HG03159 (cell line): ENCODE measurements at regions not wholly inside any gene's neighbourhood (a gene's known extent, or its start where the extent isn't known, plus 50 kb on each side); places are given as distances from the start of the nearest gene placed in this dataset.
"Not testable (repeated sequence)": the region's sequence is repeated elsewhere in the genome, so short reads cannot be mapped to it uniquely, and the experiment has no call there.

Experiments
- ATAC-seq: cut with Tn5 transposase; IDR thresholded peaks from one replicate; pipeline ENCODE4 v1.9.1; 2021; ENCODE audit warnings: mild to moderate bottlenecking, moderate library complexity; ENCODE audit not compliant: unreplicated experiment

- no peak for ATAC-seq
Observed at GRCh38 chr5:7192016-7192415, 203.9 kb upstream of the ADCY2 start.

DNA sequence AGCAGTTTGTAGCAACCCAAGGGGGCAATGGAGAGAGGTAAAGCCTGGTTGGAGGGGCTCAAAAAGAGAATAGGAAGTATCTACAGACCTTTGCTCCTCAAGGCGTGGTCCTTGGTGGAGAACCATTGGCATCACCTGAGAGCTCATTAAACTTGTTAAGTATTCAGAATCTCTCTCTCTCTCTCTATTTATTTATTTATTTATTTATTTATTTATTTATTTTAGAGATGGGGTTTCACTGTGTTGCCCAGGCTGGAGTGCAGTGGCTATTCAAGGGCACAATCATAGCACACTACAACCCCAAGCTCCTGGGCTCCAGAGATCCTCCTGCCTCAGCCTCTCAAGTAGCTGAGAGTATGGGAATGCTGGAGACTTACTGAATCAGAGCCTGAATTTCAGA lies 193.1 kb upstream of the ADCY2 start:
- ATAC-seq: no peak

- ATAC-seq: no peak
Observed at GRCh38 chr5:7207979-7208378, 188.0 kb upstream of the ADCY2 start.

DNA sequence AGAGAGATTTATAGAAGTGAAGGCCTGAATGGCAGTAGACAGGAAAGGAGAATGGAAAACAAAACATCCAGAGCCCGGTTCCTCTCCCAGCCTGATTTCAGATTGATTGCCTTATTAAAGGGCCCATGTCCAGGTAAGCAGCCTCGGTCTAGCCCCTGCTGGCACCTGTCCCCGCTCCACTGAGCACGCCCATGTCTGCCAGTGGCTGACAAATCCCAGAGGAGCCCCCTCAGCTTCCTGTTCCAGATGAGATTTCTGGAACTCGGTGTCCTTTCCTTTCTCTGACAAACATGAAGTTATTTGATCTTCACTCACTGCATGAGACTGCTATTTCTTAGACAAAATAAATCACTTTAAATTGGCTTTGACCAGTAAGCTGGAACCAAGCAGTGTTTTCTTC lies 187.0 kb upstream of the ADCY2 start:
- ATAC-seq: no peak

DNA sequence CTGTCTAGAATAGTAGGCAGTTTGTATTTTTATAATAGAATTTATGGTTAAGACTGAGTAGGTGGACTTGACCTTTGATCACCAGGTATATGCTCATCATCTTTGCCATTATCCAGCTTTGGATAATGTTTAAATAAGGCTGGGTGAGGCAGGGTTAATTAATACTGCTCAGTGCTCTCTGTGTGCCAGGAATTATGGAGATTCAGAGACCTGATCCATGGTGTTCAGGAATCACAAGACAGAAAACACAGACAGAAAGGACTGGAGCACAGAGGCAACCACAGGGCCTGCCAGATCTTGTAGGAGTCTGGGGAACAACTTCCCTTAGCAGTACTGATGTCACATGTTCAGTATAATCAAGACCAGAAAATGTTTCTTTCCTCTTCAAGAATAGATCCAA lies 186.3 kb upstream of the ADCY2 start:
- ATAC-seq: no peak

DNA sequence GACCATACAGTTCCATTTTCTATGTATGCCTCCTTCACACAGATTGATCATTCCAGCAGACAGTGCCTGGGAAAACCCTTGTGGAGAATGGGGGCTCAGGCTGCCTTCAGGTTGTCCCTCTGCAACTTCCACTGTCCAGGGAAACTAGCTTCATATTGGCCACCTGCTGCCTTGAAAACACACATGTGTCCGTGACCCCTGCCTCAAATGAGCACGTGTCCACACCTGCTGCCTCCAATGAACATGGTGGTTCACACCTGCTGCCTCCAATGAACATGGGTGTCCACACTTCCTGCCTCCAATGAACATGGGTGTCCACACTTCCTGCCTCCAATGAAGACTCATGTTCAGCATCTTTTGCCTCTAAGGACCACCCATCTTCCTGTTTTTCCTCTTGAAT lies 185.4 kb upstream of the ADCY2 start:
- no peak for ATAC-seq

GRCh38 chr5:7213525-7213924 lies 182.4 kb upstream of the ADCY2 start:
- ATAC-seq: no peak

DNA sequence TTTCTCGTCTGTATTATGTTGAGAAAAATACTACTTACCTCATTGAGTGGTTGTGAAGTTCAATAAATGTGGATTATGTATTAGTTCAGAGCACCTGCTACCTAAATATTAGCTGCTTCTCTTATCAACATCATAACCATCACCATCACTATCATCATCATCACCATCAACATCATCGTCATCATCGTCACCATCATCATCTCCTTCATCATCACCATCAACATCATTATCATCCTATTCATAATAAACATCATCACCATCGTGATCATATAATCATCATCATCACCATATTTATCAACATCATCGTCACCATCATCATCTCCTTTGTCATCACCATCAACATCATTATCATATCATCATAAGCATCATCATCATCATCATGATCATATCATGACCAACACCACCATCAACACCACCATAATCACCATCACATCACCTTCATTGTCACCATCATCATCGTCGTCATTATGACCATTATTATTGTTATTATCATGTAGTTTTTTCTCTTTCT lies 181.0 kb upstream of the ADCY2 start:
- ATAC-seq: no peak

DNA sequence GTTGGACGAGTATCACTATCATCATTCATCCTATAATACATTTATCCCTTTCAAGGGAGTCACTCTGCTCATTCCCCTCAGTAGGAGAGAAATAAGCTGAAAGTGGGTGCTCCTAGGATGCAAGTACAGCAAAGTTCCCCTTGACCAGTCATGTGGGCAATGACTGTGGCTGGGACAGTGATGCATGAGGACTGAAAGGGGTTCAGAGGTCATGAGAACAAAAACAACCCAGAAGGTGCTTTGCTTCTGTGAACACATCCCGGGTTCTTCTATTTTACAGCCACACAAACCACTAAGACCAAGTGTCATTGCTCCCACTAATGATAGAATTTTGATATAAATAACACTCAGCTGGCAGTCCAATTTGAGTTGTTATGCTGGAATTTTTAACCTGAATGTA lies 177.8 kb upstream of the ADCY2 start:
- ATAC-seq: no peak

GRCh38 chr5:7220156-7220555 lies 175.8 kb upstream of the ADCY2 start:
- ATAC-seq: no peak

GRCh38 chr5:7221041-7221440 lies 174.9 kb upstream of the ADCY2 start:
- ATAC-seq: no peak

- no peak for ATAC-seq
Observed at GRCh38 chr5:7225826-7226225, 170.1 kb upstream of the ADCY2 start.

DNA sequence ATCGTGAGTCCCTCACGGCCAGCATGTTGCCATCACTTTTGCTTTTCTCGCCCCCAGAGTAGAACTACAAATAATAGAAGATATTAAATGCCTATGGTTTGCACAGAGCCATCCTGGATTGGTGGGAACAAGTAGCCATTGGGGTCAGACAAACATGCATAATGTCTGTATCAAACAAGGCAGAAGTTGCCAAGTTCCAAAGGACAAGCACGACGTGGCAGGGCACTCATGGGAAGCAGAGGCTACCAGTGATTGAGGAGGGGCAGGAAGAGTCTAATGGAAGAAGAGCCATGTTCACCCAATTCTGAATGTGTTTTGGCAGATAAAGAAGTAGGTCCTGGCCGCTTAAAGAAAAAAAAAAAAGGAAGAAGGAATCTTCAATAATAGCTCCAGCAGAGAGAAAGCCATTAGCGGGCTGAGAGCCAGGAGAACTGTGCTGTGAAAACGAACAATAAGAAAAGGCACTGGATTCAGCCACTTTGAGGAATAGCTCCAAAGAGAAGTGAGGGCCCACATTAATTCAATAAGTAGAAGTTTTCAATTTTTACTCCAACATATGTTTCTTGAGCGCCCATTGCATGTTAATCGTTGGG lies 153.7 kb upstream of the ADCY2 start:
- ATAC-seq: no peak

- ATAC-seq: no peak
Observed at GRCh38 chr5:7244208-7244607, 151.7 kb upstream of the ADCY2 start.

- ATAC-seq: no peak
Observed at GRCh38 chr5:7245121-7245651, 150.8 kb upstream of the ADCY2 start.

GRCh38 chr5:7246287-7246686 lies 149.7 kb upstream of the ADCY2 start:
- no peak for ATAC-seq

- no peak for ATAC-seq
Observed at GRCh38 chr5:7250004-7250403, 145.9 kb upstream of the ADCY2 start.

DNA sequence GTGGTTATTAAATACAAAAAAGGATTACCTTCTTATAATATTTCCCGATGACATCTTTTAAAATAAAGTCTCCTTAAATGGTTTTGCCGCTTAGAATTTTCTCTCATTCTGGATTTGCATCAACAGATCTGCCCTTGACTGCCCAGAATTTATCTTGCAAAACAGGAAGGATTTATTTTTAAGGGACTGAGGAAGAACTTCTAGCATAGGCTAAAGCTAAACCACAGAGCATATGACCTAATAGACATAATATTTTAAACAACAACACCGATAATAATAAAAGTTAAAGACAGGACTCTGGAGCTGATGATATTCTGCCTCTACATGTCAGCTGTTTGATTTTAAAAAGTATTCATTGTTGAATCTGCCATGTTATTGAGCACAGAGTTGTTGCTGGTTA lies 145.3 kb upstream of the ADCY2 start:
- ATAC-seq: no peak

DNA sequence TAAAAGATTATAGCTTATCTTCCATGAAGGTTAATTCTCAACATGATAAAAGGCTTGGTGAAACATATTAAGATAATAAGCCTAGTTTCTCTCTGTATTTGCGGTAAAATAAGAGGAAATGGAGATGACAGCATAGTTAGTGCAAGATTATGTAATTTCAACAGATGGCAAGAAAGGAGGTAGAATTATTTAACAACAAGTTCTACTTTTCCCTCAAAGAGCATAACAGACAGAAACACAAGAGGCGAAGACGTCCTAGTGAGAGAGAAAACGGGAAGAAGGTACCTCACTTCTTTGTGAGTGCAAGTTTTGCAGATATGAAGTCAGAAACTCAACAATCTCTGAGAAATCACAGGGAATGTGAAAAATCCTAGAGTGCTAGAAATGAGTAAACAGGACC lies 144.8 kb upstream of the ADCY2 start:
- ATAC-seq: no peak

DNA sequence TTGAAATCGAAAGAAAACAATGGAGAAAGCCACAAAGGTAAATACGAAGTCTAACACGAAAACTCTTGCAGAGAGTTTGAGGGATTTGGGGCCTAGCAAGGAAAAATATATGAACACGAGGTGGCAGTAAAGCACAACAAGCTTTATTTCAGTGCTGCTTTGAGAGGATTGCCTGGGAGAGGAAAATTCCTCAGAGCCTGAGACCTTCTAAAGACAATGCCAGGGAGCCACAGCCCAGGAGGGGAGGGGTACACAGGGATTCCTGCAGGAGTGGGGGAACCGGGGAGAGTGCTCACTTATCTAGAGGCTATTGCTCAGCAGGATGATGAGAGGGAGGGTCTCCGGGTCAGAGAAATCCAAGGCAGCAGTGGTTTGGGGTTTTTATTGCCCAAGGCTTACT lies 134.9 kb upstream of the ADCY2 start:
- ATAC-seq: no peak

DNA sequence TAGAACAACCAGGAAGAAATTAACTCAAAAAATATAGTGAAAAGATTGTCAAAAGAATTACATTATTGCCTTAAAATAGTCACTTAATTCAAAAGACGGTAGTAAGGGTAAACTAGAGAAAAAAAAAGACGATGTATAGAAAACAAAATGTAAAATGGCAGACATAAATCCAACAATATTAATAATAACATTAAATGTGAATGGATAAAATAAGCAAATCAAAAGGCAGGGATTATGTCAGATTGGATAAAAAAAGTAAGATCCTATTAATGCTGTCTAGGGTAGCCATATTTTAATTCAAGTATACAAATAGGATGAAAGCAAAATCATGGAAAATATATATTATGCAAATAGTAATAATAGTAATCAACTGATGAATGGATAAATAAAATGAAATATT lies 134.0 kb upstream of the ADCY2 start:
- no peak for ATAC-seq

DNA sequence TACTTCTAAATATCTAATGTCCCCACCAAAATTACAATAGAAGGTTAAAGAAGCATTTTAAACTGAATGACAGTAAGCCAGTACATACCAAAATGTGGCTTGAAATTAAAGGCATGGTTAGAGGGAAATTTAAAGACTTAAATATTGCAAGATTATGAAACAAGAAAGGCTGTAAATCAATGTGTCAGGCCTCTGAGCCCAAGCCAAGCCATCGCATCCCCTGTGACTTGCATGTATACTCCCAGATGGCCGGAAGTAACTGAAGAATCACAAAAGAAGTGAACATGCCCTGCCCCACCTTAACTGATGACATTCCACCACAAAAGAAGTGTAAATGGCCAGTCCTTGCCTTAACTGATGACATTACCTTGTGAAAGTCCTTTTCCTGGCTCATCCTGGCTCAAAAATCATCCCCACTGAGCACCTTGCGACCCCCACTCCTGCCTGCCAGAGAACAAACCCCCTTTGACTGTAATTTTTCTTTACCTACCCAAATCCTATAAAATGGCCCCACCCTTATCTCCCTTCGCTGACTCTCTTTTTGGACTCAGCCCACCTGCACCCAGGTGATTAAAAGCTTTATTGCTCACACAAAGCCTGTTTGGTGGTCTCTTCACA lies 132.4 kb upstream of the ADCY2 start:
- not testable (repeated sequence) for ATAC-seq

DNA sequence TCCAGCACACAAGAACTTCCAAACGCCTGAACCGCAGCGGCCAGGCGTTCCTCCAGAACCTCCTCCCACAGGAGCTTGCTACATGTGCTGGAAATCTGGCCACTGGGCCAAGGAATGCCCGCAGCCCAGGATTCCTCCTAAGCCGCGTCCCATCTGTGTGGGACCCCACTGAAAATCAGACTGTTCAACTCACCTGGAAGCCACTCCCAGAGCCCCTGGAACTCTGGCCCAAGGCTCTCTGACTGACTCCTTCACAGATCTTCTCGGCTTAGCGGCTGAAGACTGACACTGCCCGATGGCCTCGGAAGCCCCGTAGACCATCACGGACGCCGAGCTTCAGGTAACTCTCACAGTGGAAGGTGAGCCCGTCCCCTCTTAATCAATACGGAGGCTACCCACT lies 130.2 kb upstream of the ADCY2 start:
- not testable (repeated sequence) for ATAC-seq
